Stimulated activated memory B cell treated with anti-CD40 and anti-IgM and Interleukin-4, amounts not matched to agents 10 μg/mL and 1 μg/mL and 100 μg/mL, for 72 hours (primary cell): ENCODE measurements at regions not wholly inside any gene's neighbourhood (a gene's known extent, or its start where the extent isn't known, plus 50 kb on each side); places are given as distances from the start of the nearest gene placed in this dataset.

Experiments used
- ATAC-seq: fragments of 150-1000 bp; cut with Tn5 transposase; 2 replicates; pipeline ENCODE4 v1.10.0; 2021
- H3K27ac Mint-ChIP-seq: one replicate; pipeline ENCODE4 v1.8.0; 2022; ENCODE audit warnings: mild to moderate bottlenecking, mixed read lengths
- H3K27me3 Mint-ChIP-seq: one replicate; pipeline ENCODE4 v1.8.0; 2022; ENCODE audit warnings: mixed read lengths
- H3K36me3 Mint-ChIP-seq: one replicate; pipeline ENCODE4 v1.8.0; 2022; ENCODE audit warnings: mixed read lengths
- H3K4me1 Mint-ChIP-seq: one replicate; pipeline ENCODE4 v1.8.0; 2022; ENCODE audit warnings: mixed read lengths
- H3K4me3 Mint-ChIP-seq: one replicate; pipeline ENCODE4 v1.8.0; 2022; ENCODE audit warnings: mild to moderate bottlenecking, moderate library complexity, mixed read lengths
- H3K9me3 Mint-ChIP-seq: one replicate; pipeline ENCODE4 v1.8.0; 2022; ENCODE audit warnings: mixed read lengths

GRCh38 chr15:47951781-47952180 is 169.0 kb upstream of the SLC24A5 start:
- H3K4me1 Mint-ChIP-seq: no peaks in the 10 kb centered on the region
- H3K4me3 Mint-ChIP-seq: no peak overlapping the region
- H3K36me3 Mint-ChIP-seq: no peaks in the 10 kb centered on the region
- ATAC-seq: no peak
- peaks cover 5% of the 10 kb centered on the region for H3K27me3 Mint-ChIP-seq
- H3K9me3 Mint-ChIP-seq: peaks cover 2% of the 10 kb centered on the region
- no peak overlapping the region for H3K27ac Mint-ChIP-seq

GRCh38 chr15:47954196-47954595 is 166.6 kb upstream of the SLC24A5 start:
- no peak overlapping the region for H3K27ac Mint-ChIP-seq
- no peak for ATAC-seq
- H3K9me3 Mint-ChIP-seq: peaks cover 2% of the 10 kb centered on the region
- H3K36me3 Mint-ChIP-seq: no peaks in the 10 kb centered on the region
- no peak overlapping the region for H3K4me3 Mint-ChIP-seq
- H3K27me3 Mint-ChIP-seq: no peaks in the 10 kb centered on the region
- H3K4me1 Mint-ChIP-seq: no peaks in the 10 kb centered on the region

DNA sequence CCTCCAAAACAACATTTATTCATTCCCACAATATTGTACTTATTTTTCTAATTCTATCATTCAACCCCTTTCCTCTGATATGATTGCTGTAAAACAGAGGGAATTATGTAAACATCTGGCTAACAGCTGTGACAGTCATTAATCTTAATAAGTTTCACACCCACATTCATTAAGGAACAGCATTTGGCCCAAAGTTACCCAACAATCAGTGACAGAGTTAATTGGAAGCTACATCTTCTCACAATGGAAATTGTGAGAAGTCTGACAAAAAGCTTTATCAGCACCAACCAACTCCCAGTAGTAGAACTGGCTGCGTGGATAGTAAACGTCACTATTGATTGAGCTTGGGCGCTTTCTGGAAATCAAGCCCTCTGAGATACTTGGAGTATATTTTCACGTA is 165.8 kb upstream of the SLC24A5 start:
- H3K36me3 Mint-ChIP-seq: no peaks in the 10 kb centered on the region
- no peaks in the 10 kb centered on the region for H3K4me1 Mint-ChIP-seq
- no peak overlapping the region for H3K27ac Mint-ChIP-seq
- H3K27me3 Mint-ChIP-seq: no peaks in the 10 kb centered on the region
- no peak overlapping the region for H3K4me3 Mint-ChIP-seq
- ATAC-seq: no peak
- peaks cover 2% of the 10 kb centered on the region for H3K9me3 Mint-ChIP-seq

DNA sequence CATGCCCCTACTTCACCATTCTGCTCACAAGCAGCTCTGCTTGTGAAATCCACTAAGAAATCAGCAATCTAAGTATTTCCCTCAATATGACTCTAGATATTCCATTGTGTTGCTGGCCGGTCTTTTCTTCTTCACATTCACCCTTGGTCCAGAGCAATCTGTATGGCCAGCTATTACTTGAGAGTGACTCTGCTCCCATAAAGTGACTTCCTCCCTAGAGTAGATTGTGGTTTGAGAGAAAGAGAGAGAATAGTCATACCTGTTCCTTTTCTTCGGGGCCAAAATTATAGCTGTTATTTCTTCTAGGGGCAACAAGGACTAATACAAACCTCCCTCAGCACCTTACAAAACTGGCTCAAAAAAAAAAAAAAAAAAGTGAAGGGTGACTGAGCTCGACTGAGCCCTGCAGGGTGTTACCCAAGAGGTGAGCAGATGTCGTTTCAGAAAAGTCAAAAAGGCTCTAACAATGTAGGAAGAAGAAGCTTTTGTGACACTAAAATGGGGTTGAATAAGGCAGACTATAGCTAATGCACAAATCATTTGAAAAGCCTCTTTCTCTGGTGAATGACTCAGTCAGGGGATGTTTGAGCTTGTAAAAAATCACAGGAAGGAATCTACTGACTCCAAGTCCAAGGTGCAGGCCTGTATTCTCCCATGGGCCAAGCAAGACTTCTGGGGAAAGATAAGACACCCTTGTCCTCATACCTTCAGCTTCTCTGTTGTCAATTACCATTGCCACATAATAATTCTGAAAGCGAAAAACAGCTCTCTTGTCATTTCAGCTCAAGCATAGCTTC is 161.0 kb upstream of the SLC24A5 start:
- H3K4me1 Mint-ChIP-seq: peaks cover 5% of the 10 kb centered on the region
- no peaks in the 10 kb centered on the region for H3K36me3 Mint-ChIP-seq
- ATAC-seq: no peak
- H3K9me3 Mint-ChIP-seq: peaks cover 2% of the 10 kb centered on the region
- H3K4me3 Mint-ChIP-seq: no peak overlapping the region
- no peak overlapping the region for H3K27ac Mint-ChIP-seq
- H3K27me3 Mint-ChIP-seq: peaks cover 9% of the 10 kb centered on the region

- peak; percentile 45 for ATAC-seq
- Mint-ChIP-seq H3K27me3 (peaks cover 17% of the 10 kb centered on the region), H3K27ac (no peak overlapping the region), H3K36me3 (no peaks in the 10 kb centered on the region), H3K4me3 (no peak overlapping the region), H3K9me3 (peaks cover under 1% of the 10 kb centered on the region), H3K4me1 (peaks cover 5% of the 10 kb centered on the region)
Measured at GRCh38 chr15:47961401-47962090, 159.2 kb upstream of the SLC24A5 start.

- ATAC-seq: no peak
- H3K36me3 Mint-ChIP-seq: no peaks in the 10 kb centered on the region
Measured at GRCh38 chr15:47963265-47963664, 157.5 kb upstream of the SLC24A5 start.

GRCh38 chr15:47964229-47964628 is 156.6 kb upstream of the SLC24A5 start:
- no peaks in the 10 kb centered on the region for H3K36me3 Mint-ChIP-seq
- H3K4me3 Mint-ChIP-seq: no peak overlapping the region
- no peak overlapping the region for H3K27ac Mint-ChIP-seq
- peaks cover 5% of the 10 kb centered on the region for H3K4me1 Mint-ChIP-seq
- no peaks in the 10 kb centered on the region for H3K9me3 Mint-ChIP-seq
- ATAC-seq: no peak
- H3K27me3 Mint-ChIP-seq: peaks cover 17% of the 10 kb centered on the region

More at GRCh38 chr15:47963265-47963664, 157.5 kb upstream of the SLC24A5 start:
- peaks cover 5% of the 10 kb centered on the region for H3K4me1 Mint-ChIP-seq
- H3K9me3 Mint-ChIP-seq: no peaks in the 10 kb centered on the region
- H3K27me3 Mint-ChIP-seq: peaks cover 17% of the 10 kb centered on the region
- no peak overlapping the region for H3K4me3 Mint-ChIP-seq
- H3K27ac Mint-ChIP-seq: no peak overlapping the region

GRCh38 chr15:47965297-47965696 is 155.5 kb upstream of the SLC24A5 start:
- peaks cover 5% of the 10 kb centered on the region for H3K4me1 Mint-ChIP-seq
- peaks cover 17% of the 10 kb centered on the region for H3K27me3 Mint-ChIP-seq
- no peak overlapping the region for H3K27ac Mint-ChIP-seq

GRCh38 chr15:47968593-47968992 is 152.2 kb upstream of the SLC24A5 start:
- no peaks in the 10 kb centered on the region for H3K36me3 Mint-ChIP-seq
- H3K4me3 Mint-ChIP-seq: no peak overlapping the region

More at GRCh38 chr15:47965297-47965696, 155.5 kb upstream of the SLC24A5 start:
- no peaks in the 10 kb centered on the region for H3K36me3 Mint-ChIP-seq
- no peak for ATAC-seq
- no peaks in the 10 kb centered on the region for H3K9me3 Mint-ChIP-seq
- H3K4me3 Mint-ChIP-seq: no peak overlapping the region

DNA sequence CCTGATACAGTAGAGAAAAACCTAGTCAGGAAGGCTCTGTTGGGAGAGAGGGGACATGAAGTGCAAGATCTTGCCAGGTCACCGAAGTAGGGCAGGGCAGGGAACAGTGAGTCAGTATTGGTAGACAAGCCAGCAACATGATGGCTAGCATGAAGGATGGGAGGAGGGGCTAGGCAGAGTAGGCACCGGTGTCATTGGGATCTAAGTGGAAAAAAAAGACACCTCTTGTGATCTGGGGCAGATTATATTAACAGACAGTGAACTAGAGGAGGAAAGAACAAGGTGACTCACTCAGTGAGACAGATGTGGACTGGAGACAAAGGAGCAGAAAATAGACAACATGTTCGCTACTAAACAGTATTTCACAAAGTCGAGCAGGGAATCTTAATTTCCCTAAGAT is 149.2 kb upstream of the SLC24A5 start:
- no peak for ATAC-seq
- H3K36me3 Mint-ChIP-seq: no peaks in the 10 kb centered on the region
- no peak overlapping the region for H3K27ac Mint-ChIP-seq
- no peaks in the 10 kb centered on the region for H3K27me3 Mint-ChIP-seq
- no peak overlapping the region for H3K4me3 Mint-ChIP-seq
- H3K4me1 Mint-ChIP-seq: no peaks in the 10 kb centered on the region
- H3K9me3 Mint-ChIP-seq: no peaks in the 10 kb centered on the region

More at GRCh38 chr15:47968593-47968992, 152.2 kb upstream of the SLC24A5 start:
- no peaks in the 10 kb centered on the region for H3K4me1 Mint-ChIP-seq
- H3K27ac Mint-ChIP-seq: no peak overlapping the region
- ATAC-seq: no peak
- H3K27me3 Mint-ChIP-seq: peaks cover 12% of the 10 kb centered on the region
- H3K9me3 Mint-ChIP-seq: no peaks in the 10 kb centered on the region

DNA sequence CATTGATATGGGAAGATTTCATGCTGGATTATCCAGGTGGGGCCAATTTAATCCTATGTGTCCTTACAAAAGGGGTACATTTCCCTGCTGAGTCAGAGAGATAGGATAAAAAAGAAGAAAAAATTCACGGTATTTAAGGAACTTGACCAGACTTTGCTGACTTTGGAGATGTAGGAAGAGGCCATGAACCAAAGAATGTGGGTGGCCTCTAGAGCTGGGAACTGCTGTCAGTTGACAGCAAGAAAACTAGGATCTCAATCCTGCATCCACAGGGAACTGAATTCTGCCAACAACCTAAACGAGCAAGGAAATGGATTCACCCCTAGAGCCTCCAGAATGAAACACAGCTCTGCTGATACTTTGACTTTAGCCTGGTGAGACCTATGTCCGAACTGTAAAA is 148.1 kb upstream of the SLC24A5 start:
- Mint-ChIP-seq H3K27me3 (peaks cover 8% of the 10 kb centered on the region), H3K9me3 (no peaks in the 10 kb centered on the region), H3K27ac (no peak overlapping the region), H3K4me3 (no peak overlapping the region), H3K36me3 (no peaks in the 10 kb centered on the region), H3K4me1 (no peaks in the 10 kb centered on the region)
- no peak for ATAC-seq

GRCh38 chr15:47974724-47975123 is 146.1 kb upstream of the SLC24A5 start:
- no peaks in the 10 kb centered on the region for H3K4me1 Mint-ChIP-seq
- peaks cover 21% of the 10 kb centered on the region for H3K27me3 Mint-ChIP-seq
- H3K27ac Mint-ChIP-seq: no peak overlapping the region
- H3K9me3 Mint-ChIP-seq: peaks cover 4% of the 10 kb centered on the region
- no peaks in the 10 kb centered on the region for H3K36me3 Mint-ChIP-seq
- H3K4me3 Mint-ChIP-seq: no peak overlapping the region
- ATAC-seq: peak; percentile 21

GRCh38 chr15:47975427-47975826 is 145.4 kb upstream of the SLC24A5 start:
- H3K4me3 Mint-ChIP-seq: no peak overlapping the region

DNA sequence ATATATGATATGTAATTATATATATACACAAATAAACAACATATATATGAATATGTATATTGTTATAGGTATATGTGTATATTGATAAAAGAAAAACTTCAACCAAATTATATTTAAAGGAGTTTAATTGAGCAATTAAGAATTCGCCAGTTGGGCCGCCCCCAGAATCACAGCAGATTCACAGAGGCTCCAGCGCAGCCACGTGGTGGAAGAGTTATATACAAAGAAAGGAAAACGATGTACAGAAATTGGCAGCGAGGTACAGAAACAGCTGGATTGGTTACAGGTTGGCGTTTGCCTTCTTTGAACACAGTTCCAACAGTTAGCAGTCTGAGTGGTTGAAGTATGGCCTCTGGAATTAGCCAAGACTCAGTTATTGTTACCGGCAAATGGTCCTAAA is 137.3 kb upstream of the SLC24A5 start:
- Mint-ChIP-seq H3K27me3 (peaks cover 12% of the 10 kb centered on the region), H3K9me3 (peaks cover under 1% of the 10 kb centered on the region), H3K4me3 (no peak overlapping the region), H3K4me1 (no peaks in the 10 kb centered on the region), H3K27ac (no peak overlapping the region), H3K36me3 (no peaks in the 10 kb centered on the region)
- ATAC-seq: no peak

More at GRCh38 chr15:47975427-47975826, 145.4 kb upstream of the SLC24A5 start:
- Mint-ChIP-seq H3K27me3 (peaks cover 21% of the 10 kb centered on the region), H3K36me3 (no peaks in the 10 kb centered on the region), H3K27ac (no peak overlapping the region), H3K4me1 (no peaks in the 10 kb centered on the region), H3K9me3 (peaks cover 4% of the 10 kb centered on the region)
- ATAC-seq: no peak

- peaks cover 7% of the 10 kb centered on the region for H3K27me3 Mint-ChIP-seq
- H3K4me3 Mint-ChIP-seq: no peak overlapping the region
- no peaks in the 10 kb centered on the region for H3K4me1 Mint-ChIP-seq
- ATAC-seq: no peak
- no peaks in the 10 kb centered on the region for H3K9me3 Mint-ChIP-seq
- H3K36me3 Mint-ChIP-seq: no peaks in the 10 kb centered on the region
- H3K27ac Mint-ChIP-seq: no peak overlapping the region
Measured at GRCh38 chr15:47985568-47985967, 135.2 kb upstream of the SLC24A5 start.

DNA sequence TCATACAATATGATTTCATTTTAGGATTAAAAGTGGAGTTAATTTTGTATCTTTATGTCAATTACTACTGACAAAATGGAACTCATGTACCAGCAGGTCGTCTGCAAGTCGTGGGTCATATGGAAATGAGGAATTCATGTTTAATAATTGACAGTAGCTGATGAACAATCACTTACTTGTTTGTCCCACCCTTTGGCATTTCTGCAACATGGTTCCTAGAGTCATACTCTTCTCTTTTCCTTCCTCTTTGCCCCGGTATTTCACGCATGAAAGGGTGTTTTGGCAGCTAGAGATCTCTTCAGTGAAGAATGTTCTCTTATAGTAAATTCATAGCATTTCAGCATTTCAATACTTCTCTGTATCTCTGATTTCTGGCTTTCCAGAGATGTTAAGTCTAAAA is 133.3 kb upstream of the SLC24A5 start:
- Mint-ChIP-seq H3K36me3 (no peaks in the 10 kb centered on the region), H3K27me3 (peaks cover 7% of the 10 kb centered on the region), H3K4me3 (no peak overlapping the region), H3K27ac (no peak overlapping the region), H3K4me1 (no peaks in the 10 kb centered on the region), H3K9me3 (no peaks in the 10 kb centered on the region)
- no peak for ATAC-seq
